Fibroblast of mammary gland (primary cell): ENCODE measurements at regions not wholly inside any gene's neighbourhood (a gene's known extent, or its start where the extent isn't known, plus 50 kb on each side); places are given as distances from the start of the nearest gene placed in this dataset.
A peak's percentile ranks its signal among the peaks of the same experiment; 100 is the strongest.
"Not testable (repeated sequence)": the region's sequence is repeated elsewhere in the genome, so short reads cannot be mapped to it uniquely, and the experiment has no call there.

Source experiments
- DNase-seq: peaks from one replicate; pipeline ENCODE4 v3.0.0-alpha.2; 2010; ENCODE audit warnings: low read depth
- H3K4me3 ChIP-seq: 2 replicates; pipeline ENCODE4 v1.5.1; 2011; ENCODE audit warnings: low read depth, mild to moderate bottlenecking, low read length, moderate library complexity; ENCODE audit not compliant: control insufficient read depth
- CTCF ChIP-seq: conservative IDR thresholded peaks from 2 replicates; pipeline ENCODE4 v1.5.1; 2011; ENCODE audit warnings: low read depth, low read length, inconsistent platforms; ENCODE audit not compliant: control insufficient read depth, insufficient read depth

- no peak for DNase-seq
- no peak for TF ChIP-seq CTCF
- no peak overlapping the region for H3K4me3 ChIP-seq
Measured at GRCh38 chr5:115751176-115751575, 65.3 kb downstream of the CDO1 start.

- TF ChIP-seq CTCF, result no peak
- H3K4me3 ChIP-seq, result no peak overlapping the region
- DNase-seq, result no peak
Measured at GRCh38 chr5:115749016-115749415, 67.4 kb downstream of the CDO1 start.

GRCh38 chr5:115739245-115739644, 77.2 kb downstream of the CDO1 start:
- not testable (repeated sequence) for DNase-seq, H3K4me3 ChIP-seq

- no peak overlapping the region for H3K4me3 ChIP-seq
- DNase-seq, result no peak
- no peak for TF ChIP-seq CTCF
Measured at GRCh38 chr5:115738830-115739229, 77.6 kb downstream of the CDO1 start.

- H3K4me3 ChIP-seq, result no peak overlapping the region
- TF ChIP-seq CTCF, result no peak
- no peak for DNase-seq
Measured at GRCh38 chr5:115737452-115737851, 79.0 kb downstream of the CDO1 start.

GRCh38 chr5:115736690-115737005, 79.8 kb downstream of the CDO1 start:
- DNase-seq, result no peak
- TF ChIP-seq CTCF, result no peak
- H3K4me3 ChIP-seq, result no peak overlapping the region

GRCh38 chr5:115736004-115736689, 80.3 kb downstream of the CDO1 start:
- no peak for TF ChIP-seq CTCF
- DNase-seq, result peak; percentile 7
- no peak overlapping the region for H3K4me3 ChIP-seq
